GM18868 (cell line): ENCODE measurements at regions not wholly inside any gene's neighbourhood (a gene's known extent, or its start where the extent isn't known, plus 50 kb on each side); places are given as distances from the start of the nearest gene placed in this dataset.

Source experiments
- ATAC-seq: cut with Tn5 transposase; IDR thresholded peaks from one replicate; pipeline ENCODE4 v1.9.1; 2021; ENCODE audit warnings: mild to moderate bottlenecking, moderate library complexity; ENCODE audit not compliant: unreplicated experiment

DNA sequence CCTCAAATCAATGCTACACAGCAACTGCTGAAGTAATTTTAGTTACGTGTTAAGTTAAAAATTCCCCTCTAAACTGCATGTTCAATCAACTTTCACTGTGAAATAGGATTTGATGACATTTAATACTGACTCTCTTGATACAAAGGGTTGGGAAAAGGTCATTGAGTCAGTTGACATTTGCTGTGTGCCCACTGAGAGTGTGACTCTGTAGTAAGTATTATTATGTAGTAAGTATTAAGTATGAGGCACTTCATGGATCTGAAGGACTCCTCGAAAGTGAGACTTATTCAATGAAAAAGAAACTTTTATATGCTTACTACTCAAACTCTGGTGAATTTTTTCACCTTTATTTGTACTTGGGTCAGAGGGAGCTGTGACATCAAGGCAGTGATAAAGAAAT is 83.1 kb upstream of the S1PR1 start:
- no peak for ATAC-seq

DNA sequence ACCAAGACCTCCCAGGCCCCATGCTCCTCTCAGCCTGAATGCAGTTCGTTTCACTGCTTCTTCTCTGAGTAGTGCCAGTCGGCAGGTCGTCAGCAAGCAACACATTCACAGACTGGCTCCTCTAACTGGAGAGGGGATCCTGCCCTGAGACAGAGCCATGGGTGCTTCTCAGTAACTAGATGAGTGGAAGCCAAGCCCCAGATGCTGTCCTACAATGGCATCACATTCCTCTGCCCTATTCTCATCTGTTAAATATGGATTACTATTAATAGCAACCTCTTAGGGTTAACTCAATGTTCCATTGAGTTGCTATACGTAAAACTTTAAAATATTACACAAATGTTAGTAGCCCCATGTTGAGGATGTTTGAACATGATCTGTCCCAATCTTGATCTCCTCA is 84.2 kb upstream of the S1PR1 start:
- ATAC-seq, result no peak

- no peak for ATAC-seq
Measured at GRCh38 chr1:101151286-101151685, 85.5 kb upstream of the S1PR1 start.

- no peak for ATAC-seq
Measured at GRCh38 chr1:101150670-101151069, 86.1 kb upstream of the S1PR1 start.

DNA sequence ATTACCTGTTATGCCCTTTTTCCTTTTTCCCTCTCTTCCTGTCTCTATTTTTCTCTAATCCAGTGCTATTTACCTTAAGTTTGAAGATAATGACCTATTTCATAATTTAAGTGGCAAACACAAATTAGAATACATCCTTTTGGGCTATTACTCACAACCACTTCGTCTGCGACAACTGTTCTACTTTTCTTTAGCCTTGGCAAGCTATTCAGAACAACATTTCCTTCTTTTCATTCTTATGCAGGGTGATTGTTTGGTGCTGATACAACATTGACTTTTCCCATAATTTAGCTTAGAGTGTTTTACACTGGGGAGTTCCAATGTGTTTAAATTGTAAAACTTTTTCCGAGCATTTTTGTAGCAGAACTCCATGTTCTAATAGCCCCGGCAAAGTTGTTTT is 86.6 kb upstream of the S1PR1 start:
- ATAC-seq, result no peak

DNA sequence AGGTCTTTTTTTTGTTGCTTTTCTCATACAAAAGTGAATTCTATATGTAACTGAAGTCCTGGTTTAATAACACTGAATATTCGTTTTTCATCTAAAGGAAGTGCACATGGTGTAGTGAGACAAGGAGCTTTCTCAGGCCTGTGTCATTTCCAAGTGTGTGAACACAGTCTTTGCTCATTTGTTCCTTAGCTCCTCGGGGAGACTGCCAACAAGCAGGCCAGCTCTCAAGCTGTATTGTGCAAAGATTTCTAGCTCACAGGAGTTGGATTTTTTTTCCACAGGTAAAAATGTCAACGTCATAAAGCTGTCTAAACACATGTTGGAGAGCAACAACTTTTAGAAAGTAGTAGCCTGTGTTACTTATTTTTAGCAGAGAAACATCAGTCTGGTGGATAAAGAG is 87.8 kb upstream of the S1PR1 start:
- ATAC-seq, result no peak

GRCh38 chr1:101147381-101147780 is 89.4 kb upstream of the S1PR1 start:
- ATAC-seq, result no peak

- peak; percentile 28 for ATAC-seq
Measured at GRCh38 chr1:101145449-101145820, 91.4 kb upstream of the S1PR1 start.

- ATAC-seq, result peak; percentile 79
Measured at GRCh38 chr1:101144671-101145448, 92.0 kb upstream of the S1PR1 start.

- ATAC-seq, result no peak
Measured at GRCh38 chr1:101142244-101142643, 94.6 kb upstream of the S1PR1 start.

DNA sequence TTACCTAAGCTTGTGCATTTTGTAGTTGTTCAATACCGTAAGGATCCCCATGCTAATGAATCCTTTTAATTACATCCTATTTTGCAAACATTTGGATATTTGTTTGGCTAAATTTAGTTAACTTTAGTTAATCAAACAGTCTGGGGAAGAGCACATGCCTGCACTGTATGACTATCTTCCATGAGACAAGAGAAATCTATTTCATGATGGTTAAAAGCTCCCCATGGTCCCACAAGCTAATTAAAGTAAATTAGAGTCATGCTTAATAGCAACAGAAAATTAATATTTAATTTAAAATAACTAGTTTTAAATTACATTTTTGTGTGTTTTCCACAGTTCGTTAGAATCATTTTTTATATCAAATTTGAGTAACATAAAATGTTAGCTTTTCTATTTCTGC is 95.4 kb upstream of the S1PR1 start:
- no peak for ATAC-seq

- ATAC-seq, result no peak
Measured at GRCh38 chr1:101139821-101140718, 96.7 kb upstream of the S1PR1 start.

DNA sequence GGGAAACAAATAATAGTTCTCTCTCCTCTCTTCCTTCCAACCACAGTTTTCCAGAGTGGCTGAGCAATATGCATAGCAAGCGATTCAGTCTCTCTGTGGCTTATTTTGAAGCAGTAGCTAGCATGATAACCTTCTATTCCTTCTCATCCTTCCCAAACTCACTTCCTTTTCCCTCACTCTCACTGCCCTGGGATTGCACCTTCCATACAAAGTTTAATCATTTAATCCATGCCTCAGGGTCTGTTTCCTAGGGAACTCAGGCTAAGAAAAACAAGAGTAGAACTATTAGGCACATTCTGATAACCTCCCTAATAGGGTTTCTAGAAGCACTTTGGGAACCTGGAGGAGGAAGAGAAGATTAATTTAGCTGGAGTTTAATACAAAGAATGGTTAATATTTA is 97.7 kb upstream of the S1PR1 start:
- no peak for ATAC-seq

- peak; percentile 28 for ATAC-seq
Measured at GRCh38 chr1:101137144-101138126, 99.4 kb upstream of the S1PR1 start.

- ATAC-seq, result peak; percentile 79
Measured at GRCh38 chr1:101136739-101137138, 100.1 kb upstream of the S1PR1 start.

GRCh38 chr1:101136271-101136670 is 100.5 kb upstream of the S1PR1 start:
- no peak for ATAC-seq

- ATAC-seq, result no peak
Measured at GRCh38 chr1:101135526-101135925, 101.3 kb upstream of the S1PR1 start.

DNA sequence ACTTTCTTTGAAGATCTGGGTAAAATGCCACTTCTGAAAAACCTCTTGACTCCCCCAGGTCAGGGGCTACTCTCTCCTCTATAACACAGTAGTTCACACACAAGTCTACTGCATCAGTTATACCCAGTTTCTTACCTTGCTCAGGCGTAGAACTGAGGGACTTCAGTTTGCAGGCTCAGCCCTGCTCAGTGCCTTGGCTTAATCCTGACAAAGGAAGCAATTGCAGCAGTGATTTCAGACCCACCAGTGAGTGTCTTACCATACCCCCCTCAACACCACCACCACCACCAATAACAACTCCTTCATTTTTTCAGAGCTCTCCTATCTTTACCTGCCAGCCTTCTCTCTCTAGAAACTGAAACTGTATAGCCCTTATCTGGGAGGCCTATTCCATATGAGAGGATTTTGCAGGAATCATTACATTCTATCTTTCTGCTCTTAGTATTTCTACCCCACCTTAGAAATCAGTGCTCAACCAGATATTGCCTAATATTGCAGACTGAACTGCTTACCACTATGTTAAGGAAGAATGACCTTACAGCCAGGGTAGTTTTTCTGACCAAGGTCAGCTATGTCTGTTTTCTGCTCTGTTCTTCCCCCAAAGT is 105.5 kb upstream of the S1PR1 start:
- ATAC-seq, result no peak

- no peak for ATAC-seq
Measured at GRCh38 chr1:101130673-101131072, 105.1 kb upstream of the DPH5 start.

DNA sequence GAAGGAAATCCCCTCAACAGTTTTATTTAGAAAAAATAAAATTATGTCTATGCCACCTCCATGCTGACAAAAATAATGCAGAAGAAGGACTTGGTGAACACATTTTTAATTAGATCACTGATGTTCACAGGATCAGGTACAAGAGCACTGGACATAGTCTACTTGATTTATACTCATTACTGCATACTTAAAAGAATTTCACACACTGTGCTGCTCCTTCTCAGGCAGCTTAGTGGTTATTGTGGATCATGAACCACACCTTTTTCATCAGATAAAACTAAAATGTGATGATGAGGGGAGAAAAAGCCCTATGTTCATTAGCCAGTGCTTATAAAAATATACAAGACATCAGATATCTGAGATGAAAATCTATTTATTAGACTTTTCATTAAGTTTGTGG is 103.3 kb upstream of the DPH5 start:
- ATAC-seq, result no peak
